ENCODE measurements at regions not wholly inside any gene's neighbourhood (a gene's known extent, or its start where the extent isn't known, plus 50 kb on each side); places are given as distances from the start of the nearest gene placed in this dataset.

GRCh38 chr7:10704653-10705052 lies 269.0 kb upstream of the PHF14 start:
- no peak for TF ChIP-seq CTCF (conservative IDR thresholded peaks at IDR 0.05)
- H3K14ac ChIP-seq (ENCODE audit: insufficient read depth, low read length) = no peak overlapping the region

More at GRCh38 chr7:10704653-10705052, 269.0 kb upstream of the PHF14 start:
- Histone ChIP-seq H4K20me1 (ENCODE audit: control insufficient read depth, insufficient read depth, insufficient read length) (no peaks in the 10 kb centered on the region), H2AK5ac (ENCODE audit: insufficient read length, low read length) (no peak overlapping the region), H4K91ac (ENCODE audit: insufficient read length, low read depth, low read length) (no peak overlapping the region), H2BK12ac (ENCODE audit: insufficient read length, low read depth, low read length) (no peak overlapping the region), H2BK15ac (ENCODE audit: low read depth, low read length) (no peak overlapping the region), H3K23me2 (ENCODE audit: insufficient read length, low read depth, low read length, poor library complexity, severe bottlenecking) (no peaks in the 10 kb centered on the region), H2BK120ac (ENCODE audit: low read depth, low read length, poor library complexity, severe bottlenecking) (no peak overlapping the region), H4K8ac (replicated peaks; ENCODE audit: insufficient read length, low read depth, low read length) (no peak overlapping the region), H3K9ac (ENCODE audit: extremely low read depth, insufficient read length, low read length) (no peak overlapping the region), H4K5ac (ENCODE audit: insufficient read length, low read depth, low read length) (no peak overlapping the region), H3K79me1 (ENCODE audit: insufficient read depth, low read depth, low read length, poor library complexity, severe bottlenecking) (no peaks in the 10 kb centered on the region), H3K4ac (ENCODE audit: low read depth, low read length) (no peak overlapping the region), H3K4me1 (ENCODE audit: insufficient read depth, low read length) (no peaks in the 10 kb centered on the region), H3K9me3 (ENCODE audit: control insufficient read depth, low read depth, low read length) (no peaks in the 10 kb centered on the region), H3K18ac (ENCODE audit: insufficient read length, low read depth, low read length) (no peak overlapping the region), H3K27me3 (ENCODE audit: insufficient read depth, low read length) (no peaks in the 10 kb centered on the region), H3K23ac (ENCODE audit: insufficient read length, low read depth, low read length) (no peak overlapping the region), H2BK20ac (ENCODE audit: low read depth, low read length, poor library complexity, severe bottlenecking) (no peak overlapping the region), H2BK5ac (ENCODE audit: insufficient read length, low read length) (no peak overlapping the region), H3K4me2 (ENCODE audit: insufficient read depth, insufficient read length, low read length) (no peak overlapping the region), H3K56ac (ENCODE audit: insufficient read length, low read depth, low read length) (no peak overlapping the region), H3K79me2 (ENCODE audit: insufficient read depth, low read length) (no peaks in the 10 kb centered on the region), H2AFZ (ENCODE audit: low read length) (no peak overlapping the region), H3K27ac (ENCODE audit: insufficient read length, low read depth, low read length) (no peak overlapping the region), H3T11ph (ENCODE audit: low read length) (no peak overlapping the region)
- H3K27me3 Mint-ChIP-seq (ENCODE audit: low read depth) = no peaks in the 10 kb centered on the region
- H3K36me3 Mint-ChIP-seq (ENCODE audit: insufficient read depth in 1 of 3, low read depth in 3 of 3) = peaks cover 0 to 9% (median 7%) of the 10 kb centered on the region in 3 experiments; a peak in 4 of 7 replicates
- peaks cover 14% of the 10 kb centered on the region in 2 experiments; a peak in 4 of 5 replicates for H3K9me3 Mint-ChIP-seq
- no peak for DNase-seq
- H3K4me3 Mint-ChIP-seq = no peak overlapping the region
- WGBS (ENCODE audit: extremely low coverage, insufficient read length, low lambda C conversion rate) = no CpG with 5 or more reads among the region's 4 CpGs
- H3K27ac Mint-ChIP-seq = no peak overlapping the region
- peaks cover 0 to 2% of the 10 kb centered on the region in 2 experiments; a peak in 1 of 4 replicates for H3K4me1 Mint-ChIP-seq

Data from H9 (cell line).